KMS-11 (cell line): ENCODE measurements at regions not wholly inside any gene's neighbourhood (a gene's known extent, or its start where the extent isn't known, plus 50 kb on each side); places are given as distances from the start of the nearest gene placed in this dataset.
A peak's percentile ranks its signal among the peaks of the same experiment; 100 is the strongest.

ENCODE experiments used
- H2AFZ ChIP-seq: fragments of 200-600 bp; sonication (generic); 2 replicates; pipeline ENCODE4 v1.6.1; 2016; ENCODE audit warnings: antibody characterized with exemption, mixed run types, low read depth
- H3K27ac ChIP-seq: fragments of 200-600 bp; sonication (generic); 2 replicates; pipeline ENCODE4 v1.6.1; 2016; ENCODE audit warnings: mild to moderate bottlenecking, mixed run types
- H3K27me3 ChIP-seq: fragments of 200-600 bp; sonication (generic); 2 replicates; pipeline ENCODE4 v1.6.1; 2017; ENCODE audit warnings: mild to moderate bottlenecking, low read depth, mixed run types, moderate library complexity; ENCODE audit not compliant: insufficient read depth
- H3K36me3 ChIP-seq: fragments of 200-600 bp; sonication (generic); 2 replicates; pipeline ENCODE4 v1.6.1; 2017; ENCODE audit warnings: mild to moderate bottlenecking, mixed run types; ENCODE audit not compliant: insufficient read depth
- H3K4me1 ChIP-seq: fragments of 200-600 bp; sonication (generic); 2 replicates; pipeline ENCODE4 v1.6.1; 2016; ENCODE audit warnings: mild to moderate bottlenecking, low read depth, mixed run types; ENCODE audit not compliant: poor library complexity, severe bottlenecking
- H3K4me2 ChIP-seq: fragments of 200-600 bp; sonication (generic); 2 replicates; pipeline ENCODE4 v1.7.0; 2016; ENCODE audit warnings: mild to moderate bottlenecking, mixed run types
- H3K4me3 ChIP-seq: fragments of 200-600 bp; sonication (generic); IDR thresholded peaks from 2 replicates; pipeline ENCODE4 v1.6.1; 2017; ENCODE audit warnings: low read depth, low read length, mixed read lengths; ENCODE audit not compliant: insufficient read depth
- H3K79me2 ChIP-seq: fragments of 200-600 bp; sonication (generic); 2 replicates; pipeline ENCODE4 v1.6.1; 2016; ENCODE audit warnings: low read depth, mixed run types; ENCODE audit not compliant: insufficient read depth
- H3K9ac ChIP-seq: fragments of 200-600 bp; sonication (generic); 2 replicates; pipeline ENCODE4 v1.6.1; 2016; ENCODE audit warnings: mild to moderate bottlenecking, mixed run types
- H4K20me1 ChIP-seq: fragments of 200-600 bp; sonication (generic); 2 replicates; pipeline ENCODE4 v1.6.1; 2016; ENCODE audit warnings: mild to moderate bottlenecking, mixed run types; ENCODE audit not compliant: insufficient read depth
- CTCF ChIP-seq: fragments of 200-600 bp; sonication (generic); conservative IDR thresholded peaks from 2 replicates; pipeline ENCODE4 v1.6.1; 2017; ENCODE audit warnings: low read depth, mild to moderate bottlenecking, antibody characterized with exemption, low read length, moderate library complexity, mixed read lengths

DNA sequence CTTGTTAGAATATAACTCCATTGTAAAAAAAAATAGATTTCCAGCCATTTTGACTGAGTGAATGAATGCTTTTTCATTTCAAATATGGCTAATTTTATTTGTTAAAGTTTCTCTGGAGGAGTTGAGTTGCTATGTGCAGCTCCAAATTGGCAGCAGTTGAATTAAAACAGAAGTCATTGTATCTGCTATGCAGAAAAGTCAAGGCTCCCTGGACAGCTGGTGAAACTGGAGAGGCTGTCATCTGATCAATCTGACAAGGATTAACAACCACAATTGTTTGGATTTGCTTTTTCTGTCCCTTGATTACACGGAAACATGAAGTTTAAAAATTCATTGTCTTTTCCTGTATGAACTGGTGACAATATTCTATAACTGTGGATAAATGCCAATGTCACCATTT lies 713.9 kb downstream of the EFNA5 start:
- Histone ChIP-seq H3K4me3 (no peak overlapping the region), H2AFZ (no peak overlapping the region), H3K9ac (no peak overlapping the region), H3K4me1 (no peaks in the 10 kb centered on the region), H3K27me3 (no peaks in the 10 kb centered on the region), H3K4me2 (no peak overlapping the region), H3K27ac (no peak overlapping the region), H4K20me1 (no peaks in the 10 kb centered on the region), H3K36me3 (no peaks in the 10 kb centered on the region), H3K79me2 (no peaks in the 10 kb centered on the region)
- TF ChIP-seq CTCF: no peak

- TF ChIP-seq CTCF: no peak
- Histone ChIP-seq H3K79me2 (no peaks in the 10 kb centered on the region), H3K27ac (no peak overlapping the region), H3K9ac (no peak overlapping the region), H3K4me2 (no peak overlapping the region), H2AFZ (no peak overlapping the region), H4K20me1 (no peaks in the 10 kb centered on the region), H3K4me1 (no peaks in the 10 kb centered on the region), H3K27me3 (no peaks in the 10 kb centered on the region), H3K4me3 (no peak overlapping the region), H3K36me3 (no peaks in the 10 kb centered on the region)
Observed at GRCh38 chr5:106956187-106956586, 714.5 kb downstream of the EFNA5 start.

DNA sequence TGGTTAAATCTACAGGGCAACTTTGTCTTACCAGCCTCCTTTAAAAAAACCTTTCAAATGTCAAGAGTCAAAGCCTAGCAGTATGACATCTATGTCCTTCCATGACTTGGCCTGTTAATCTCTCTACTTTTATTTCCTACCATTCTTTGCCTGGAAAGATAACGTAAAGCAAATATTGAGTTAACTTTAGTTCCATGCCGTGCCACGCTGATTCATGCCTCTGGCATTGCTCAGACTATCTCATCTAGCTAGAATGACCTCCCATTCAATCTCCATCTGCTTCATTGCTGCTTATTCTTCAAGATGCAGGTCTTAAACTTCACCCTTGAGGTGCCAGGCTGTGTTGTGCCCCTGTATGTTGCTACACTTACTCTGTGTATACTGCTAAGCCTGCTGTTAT lies 729.8 kb downstream of the EFNA5 start:
- Histone ChIP-seq H3K4me1 (peaks cover 15% of the 10 kb centered on the region), H3K27ac (no peak overlapping the region), H3K79me2 (no peaks in the 10 kb centered on the region), H3K27me3 (no peaks in the 10 kb centered on the region), H3K36me3 (no peaks in the 10 kb centered on the region), H3K4me3 (no peak overlapping the region), H2AFZ (no peak overlapping the region), H3K4me2 (peak overlapping the region; percentile 31; the same call in 1 of the 2 replicates), H4K20me1 (no peaks in the 10 kb centered on the region), H3K9ac (no peak overlapping the region)
- no peak for TF ChIP-seq CTCF

DNA sequence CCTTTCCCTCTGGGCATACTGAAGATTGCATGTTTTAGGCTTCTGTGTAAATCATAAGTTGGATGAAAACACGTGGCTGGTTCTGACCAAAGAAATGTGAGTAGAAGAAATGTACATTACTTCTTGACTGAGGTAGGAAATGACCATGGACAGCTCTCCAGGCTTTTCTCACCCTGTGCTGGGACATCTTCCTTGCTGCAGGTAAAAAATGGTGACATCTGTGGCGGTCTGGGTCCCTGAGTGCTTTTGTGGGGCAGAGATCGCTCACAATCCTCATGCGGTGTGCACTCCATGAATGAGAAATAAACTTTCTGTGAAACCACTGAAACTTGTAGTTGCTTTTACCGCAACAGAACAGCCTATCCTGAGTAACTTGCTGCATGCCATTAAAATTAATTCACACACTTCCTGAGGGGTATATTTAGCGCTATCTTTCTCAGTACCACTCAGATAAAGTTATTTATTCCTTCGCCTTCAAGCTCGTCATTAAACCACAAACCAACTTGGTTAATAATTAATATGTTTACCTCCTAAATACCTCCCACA lies 730.4 kb downstream of the EFNA5 start:
- Histone ChIP-seq H3K4me2 (peak overlapping the region; percentile 31; the same call in 1 of the 2 replicates), H3K4me3 (no peak overlapping the region), H3K27me3 (no peaks in the 10 kb centered on the region), H3K27ac (no peak overlapping the region), H2AFZ (no peak overlapping the region), H3K9ac (no peak overlapping the region), H4K20me1 (no peaks in the 10 kb centered on the region), H3K36me3 (no peaks in the 10 kb centered on the region), H3K79me2 (no peaks in the 10 kb centered on the region), H3K4me1 (peaks cover 15% of the 10 kb centered on the region)
- TF ChIP-seq CTCF: no peak
